OCI-LY7 (cell line): ENCODE measurements at regions not wholly inside any gene's neighbourhood (a gene's known extent, or its start where the extent isn't known, plus 50 kb on each side); places are given as distances from the start of the nearest gene placed in this dataset.

Experiments used
- CTCF ChIP-seq: fragments of 200-600 bp; sonication (generic); conservative IDR thresholded peaks from 2 replicates; pipeline ENCODE4 v1.5.1; 2014; ENCODE audit warnings: mild to moderate bottlenecking, antibody characterized with exemption, low read length, moderate library complexity, mixed read lengths
- EZH2phosphoT487 ChIP-seq: fragments of 200-600 bp; sonication (generic); IDR thresholded peaks from 2 replicates; pipeline ENCODE4 v1.6.1; 2018; ENCODE audit warnings: low read depth, borderline replicate concordance, mild to moderate bottlenecking, mixed run types, antibody characterized with exemption, low read length, moderate library complexity, mixed read lengths

DNA sequence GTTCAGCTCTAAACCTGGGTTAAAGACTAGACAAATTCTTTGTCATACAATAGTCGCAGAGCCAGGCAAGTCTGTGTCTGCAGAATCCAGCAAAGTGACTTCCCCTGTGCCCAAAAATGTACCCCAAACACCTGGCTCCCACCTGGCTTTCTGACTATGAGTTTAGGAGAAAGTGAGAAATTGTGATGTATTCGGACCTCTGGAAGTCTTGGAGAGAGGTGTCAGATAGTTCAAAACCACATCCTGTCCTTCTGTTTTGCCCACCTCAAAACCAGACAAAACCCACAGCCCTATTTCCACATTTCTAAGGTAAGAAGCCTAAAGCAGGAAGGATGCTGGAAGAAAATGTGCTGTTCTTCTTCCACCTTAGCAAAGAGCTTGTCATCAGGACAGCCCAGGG is 63.8 kb upstream of the CLMP start:
- TF ChIP-seq CTCF = no peak
- TF ChIP-seq EZH2phosphoT487 = no peak
